ENCODE measurements at regions not wholly inside any gene's neighbourhood (a gene's known extent, or its start where the extent isn't known, plus 50 kb on each side); places are given as distances from the start of the nearest gene placed in this dataset.

DNA sequence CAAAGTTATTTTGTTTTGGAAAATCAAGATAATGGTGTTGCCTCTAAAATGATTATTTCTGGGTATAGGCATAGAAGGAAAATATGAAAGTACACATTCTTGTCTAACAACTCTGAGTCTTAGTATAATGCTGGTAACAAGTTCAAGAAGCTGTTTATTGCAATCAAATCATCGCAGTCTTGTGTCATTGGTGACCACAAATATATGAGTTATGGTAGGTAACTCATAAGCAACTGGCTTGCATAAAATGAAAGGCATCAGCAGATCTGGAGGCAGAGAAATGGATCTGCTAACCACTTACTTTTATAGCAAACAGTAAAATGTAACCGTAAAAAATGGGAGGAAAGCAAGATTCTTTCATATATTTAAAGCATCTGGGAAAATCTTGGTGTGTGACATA, 156.2 kb upstream of the TCF4 start (continued):
- TF ChIP-seq CHD1 (IDR thresholded peaks at IDR 0.05; ENCODE audit: low read depth, low read length) (no peak), JUNB (IDR thresholded peaks at IDR 0.05) (no peak), LARP7 (IDR thresholded peaks at IDR 0.05) (no peak), BHLHE40 (IDR thresholded peaks at IDR 0.05; ENCODE audit: borderline replicate concordance in 1 of 2, low read depth in 2 of 2, low read length in 1 of 2) (no peak)
- TF ChIP-seq, protein P1, sequence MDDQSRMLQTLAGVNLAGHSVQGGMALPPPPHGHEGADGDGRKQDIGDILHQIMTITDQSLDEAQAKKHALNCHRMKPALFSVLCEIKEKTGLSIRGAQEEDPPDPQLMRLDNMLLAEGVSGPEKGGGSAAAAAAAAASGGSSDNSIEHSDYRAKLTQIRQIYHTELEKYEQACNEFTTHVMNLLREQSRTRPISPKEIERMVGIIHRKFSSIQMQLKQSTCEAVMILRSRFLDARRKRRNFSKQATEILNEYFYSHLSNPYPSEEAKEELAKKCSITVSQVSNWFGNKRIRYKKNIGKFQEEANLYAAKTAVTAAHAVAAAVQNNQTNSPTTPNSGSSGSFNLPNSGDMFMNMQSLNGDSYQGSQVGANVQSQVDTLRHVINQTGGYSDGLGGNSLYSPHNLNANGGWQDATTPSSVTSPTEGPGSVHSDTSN (IDR thresholded peaks at IDR 0.05; ENCODE audit: insufficient replicate concordance, low read depth, low read length) = no peak
- TF ChIP-seq, protein P2, sequence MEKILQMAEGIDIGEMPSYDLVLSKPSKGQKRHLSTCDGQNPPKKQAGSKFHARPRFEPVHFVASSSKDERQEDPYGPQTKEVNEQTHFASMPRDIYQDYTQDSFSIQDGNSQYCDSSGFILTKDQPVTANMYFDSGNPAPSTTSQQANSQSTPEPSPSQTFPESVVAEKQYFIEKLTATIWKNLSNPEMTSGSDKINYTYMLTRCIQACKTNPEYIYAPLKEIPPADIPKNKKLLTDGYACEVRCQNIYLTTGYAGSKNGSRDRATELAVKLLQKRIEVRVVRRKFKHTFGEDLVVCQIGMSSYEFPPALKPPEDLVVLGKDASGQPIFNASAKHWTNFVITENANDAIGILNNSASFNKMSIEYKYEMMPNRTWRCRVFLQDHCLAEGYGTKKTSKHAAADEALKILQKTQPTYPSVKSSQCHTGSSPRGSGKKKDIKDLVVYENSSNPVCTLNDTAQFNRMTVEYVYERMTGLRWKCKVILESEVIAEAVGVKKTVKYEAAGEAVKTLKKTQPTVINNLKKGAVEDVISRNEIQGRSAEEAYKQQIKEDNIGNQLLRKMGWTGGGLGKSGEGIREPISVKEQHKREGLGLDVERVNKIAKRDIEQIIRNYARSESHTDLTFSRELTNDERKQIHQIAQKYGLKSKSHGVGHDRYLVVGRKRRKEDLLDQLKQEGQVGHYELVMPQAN (conservative IDR thresholded peaks at IDR 0.05) = no peak
- TF ChIP-seq, protein P3, sequence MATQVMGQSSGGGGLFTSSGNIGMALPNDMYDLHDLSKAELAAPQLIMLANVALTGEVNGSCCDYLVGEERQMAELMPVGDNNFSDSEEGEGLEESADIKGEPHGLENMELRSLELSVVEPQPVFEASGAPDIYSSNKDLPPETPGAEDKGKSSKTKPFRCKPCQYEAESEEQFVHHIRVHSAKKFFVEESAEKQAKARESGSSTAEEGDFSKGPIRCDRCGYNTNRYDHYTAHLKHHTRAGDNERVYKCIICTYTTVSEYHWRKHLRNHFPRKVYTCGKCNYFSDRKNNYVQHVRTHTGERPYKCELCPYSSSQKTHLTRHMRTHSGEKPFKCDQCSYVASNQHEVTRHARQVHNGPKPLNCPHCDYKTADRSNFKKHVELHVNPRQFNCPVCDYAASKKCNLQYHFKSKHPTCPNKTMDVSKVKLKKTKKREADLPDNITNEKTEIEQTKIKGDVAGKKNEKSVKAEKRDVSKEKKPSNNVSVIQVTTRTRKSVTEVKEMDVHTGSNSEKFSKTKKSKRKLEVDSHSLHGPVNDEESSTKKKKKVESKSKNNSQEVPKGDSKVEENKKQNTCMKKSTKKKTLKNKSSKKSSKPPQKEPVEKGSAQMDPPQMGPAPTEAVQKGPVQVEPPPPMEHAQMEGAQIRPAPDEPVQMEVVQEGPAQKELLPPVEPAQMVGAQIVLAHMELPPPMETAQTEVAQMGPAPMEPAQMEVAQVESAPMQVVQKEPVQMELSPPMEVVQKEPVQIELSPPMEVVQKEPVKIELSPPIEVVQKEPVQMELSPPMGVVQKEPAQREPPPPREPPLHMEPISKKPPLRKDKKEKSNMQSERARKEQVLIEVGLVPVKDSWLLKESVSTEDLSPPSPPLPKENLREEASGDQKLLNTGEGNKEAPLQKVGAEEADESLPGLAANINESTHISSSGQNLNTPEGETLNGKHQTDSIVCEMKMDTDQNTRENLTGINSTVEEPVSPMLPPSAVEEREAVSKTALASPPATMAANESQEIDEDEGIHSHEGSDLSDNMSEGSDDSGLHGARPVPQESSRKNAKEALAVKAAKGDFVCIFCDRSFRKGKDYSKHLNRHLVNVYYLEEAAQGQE (IDR thresholded peaks at IDR 0.05; ENCODE audit: low read depth, low read length) = no peak
